Pancreas (tissue), 10 donors: ENCODE measurements at regions not wholly inside any gene's neighbourhood (a gene's known extent, or its start where the extent isn't known, plus 50 kb on each side); places are given as distances from the start of the nearest gene placed in this dataset.

ENCODE experiments used
- ATAC-seq, 4 donors: fragments of 200-7000 bp; cut with Tn5 transposase; one replicate each; pipeline versions ENCODE4 v1.8.0 to v1.9.1; 2020; ENCODE audit warnings: mild to moderate bottlenecking in 4 of 4, moderate library complexity in 4 of 4
- DNase-seq, 6 donors: peaks; one replicate each; pipeline ENCODE4 v3.0.0-alpha.2; 2020
- FAIRE-seq: peaks from 2 replicates; lab custom pipeline; 2012; peaks lifted over from hg19 to GRCh38; lab: Jason Lieb, UNC
- H3K27ac ChIP-seq, 4 donors: fragments of 200-600 bp; sonication (generic); 1 replicate in 3 of 4; 2 replicates in 1 of 4; pipeline versions ENCODE4 v1.5.0 to v1.8.0; 2020
- H3K27me3 ChIP-seq, 4 donors: fragments of 200-600 bp; one replicate each; pipeline ENCODE4 v1.8.0; 2021
- H3K36me3 ChIP-seq, 3 donors: fragments of 200-600 bp; sonication (generic) in 1 of 3; one replicate each; pipeline versions ENCODE4 v1.5.0 to v1.8.0; 2020 to 2021
- H3K4me1 ChIP-seq, 3 donors: fragments of 200-600 bp; one replicate each; pipeline ENCODE4 v1.8.0; 2021
- H3K4me3 ChIP-seq, 4 donors: fragments of 200-600 bp; sonication (generic) in 2 of 4; one replicate each; pipeline versions ENCODE4 v1.5.0 to v1.8.0; 2020 to 2021
- H3K9me3 ChIP-seq, 4 donors: fragments of 200-600 bp; one replicate each; pipeline ENCODE4 v1.8.0; 2021
- CTCF ChIP-seq, 4 donors: fragments of 200-600 bp; sonication (generic) in 3 of 4; IDR thresholded peaks; one replicate each; pipeline versions ENCODE4 v1.5.0 to v1.8.0; 2021; ENCODE audit warnings: antibody characterized with exemption in 4 of 4
- WGBS, 2 donors: extraction: QIAGEN DNeasy Blood & Tissue Kit; methylation state at CpG; one replicate each; pipeline ENCODE4 v1.1.7; 2013; 5-methylcytosine and 5-hydroxymethylcytosine counted together
- intact Hi-C, 3 donors: fragments of 100-400 bp; cut with DNase I; formaldehyde crosslinking; loops; one replicate each; pipeline versions ENCODE4 v1.11.1 to v1.14.2; 2022
- donor health status: healthy with polysubstance abuse.
- donor health status: DM: no; HTN: no; CAD: no; lungs with moderate emphysema.
- donor health status: DM: no; HTN: no; CAD: no.
- donor health status: control.
- donor health status: control.
- donor health status: Bipolar disorder and iron deficiency.
- donor health status: DM: yes; HTN: yes; CAD: no.
- donor health status: DM: no; HTN: no; CAD: no.
- donor health status: DM: no; HTN: no; CAD: no.
- donor health status: DM: yes; HTN: yes; CAD: no.

- no peaks in the 10 kb centered on the region for H3K9me3 ChIP-seq
- H3K4me1 ChIP-seq: no peaks in the 10 kb centered on the region
- ATAC-seq: no peak
- FAIRE-seq: no peak
- DNase-seq: no peak
- intact Hi-C loops: no loop called here
- no peak for TF ChIP-seq CTCF (IDR thresholded peaks at IDR 0.05)
- H3K27me3 ChIP-seq: no peaks in the 10 kb centered on the region
- H3K27ac ChIP-seq: no peak overlapping the region
- H3K36me3 ChIP-seq: no peaks in the 10 kb centered on the region
- no peak overlapping the region for H3K4me3 ChIP-seq
Measured at GRCh38 chr3:76502076-76502475, 537.8 kb upstream of the ROBO2 start.

GRCh38 chr3:76505202-76505845, 534.6 kb upstream of the ROBO2 start:
- no peaks in the 10 kb centered on the region for H3K27me3 ChIP-seq
- H3K4me1 ChIP-seq: no peaks in the 10 kb centered on the region
- H3K4me3 ChIP-seq: no peak overlapping the region
- FAIRE-seq (no peak), DNase-seq (no peak), ATAC-seq (no peak)
- no peaks in the 10 kb centered on the region for H3K36me3 ChIP-seq
- WGBS, 2 donors: 60 to 74% methylated on average over 5 of the region's 5 CpGs
- H3K9me3 ChIP-seq: no peaks in the 10 kb centered on the region
- no peak for TF ChIP-seq CTCF (IDR thresholded peaks at IDR 0.05)
- no peak overlapping the region for H3K27ac ChIP-seq
- intact Hi-C loops: no loop called here

GRCh38 chr3:76509179-76509830, 530.6 kb upstream of the ROBO2 start:
- DNase-seq (no peak), ATAC-seq (no peak), FAIRE-seq (no peak)
- intact Hi-C loops: no loop called here
- WGBS, 2 donors: 61 to 68% methylated on average over 9 of the region's 9 CpGs
- no peaks in the 10 kb centered on the region for H3K9me3 ChIP-seq
- TF ChIP-seq CTCF (IDR thresholded peaks at IDR 0.05): no peak
- H3K4me1 ChIP-seq: no peaks in the 10 kb centered on the region
- H3K4me3 ChIP-seq: no peak overlapping the region
- H3K27ac ChIP-seq: no peak overlapping the region
- no peaks in the 10 kb centered on the region for H3K27me3 ChIP-seq
- H3K36me3 ChIP-seq: no peaks in the 10 kb centered on the region

GRCh38 chr3:76514836-76515235, 525.1 kb upstream of the ROBO2 start:
- ATAC-seq (no peak), FAIRE-seq (no peak), DNase-seq (no peak)
- Histone ChIP-seq H3K36me3 (no peaks in the 10 kb centered on the region), H3K27me3 (no peaks in the 10 kb centered on the region), H3K9me3 (no peaks in the 10 kb centered on the region), H3K4me1 (no peaks in the 10 kb centered on the region), H3K4me3 (no peak overlapping the region), H3K27ac (no peak overlapping the region)
- intact Hi-C loops: no loop called here
- TF ChIP-seq CTCF (IDR thresholded peaks at IDR 0.05): no peak

- Histone ChIP-seq H3K27ac (no peak overlapping the region), H3K4me3 (no peak overlapping the region), H3K9me3 (no peaks in the 10 kb centered on the region), H3K4me1 (no peaks in the 10 kb centered on the region), H3K27me3 (no peaks in the 10 kb centered on the region), H3K36me3 (no peaks in the 10 kb centered on the region)
- intact Hi-C loops: no loop called here
- no peak for TF ChIP-seq CTCF (IDR thresholded peaks at IDR 0.05)
- DNase-seq: no peak
- 33% methylated on average over 1 of the region's 1 CpG for WGBS, 2 donors
- no peak for FAIRE-seq
- ATAC-seq: no peak
Measured at GRCh38 chr3:76523337-76523736, 516.6 kb upstream of the ROBO2 start.
